ENCODE measurements at regions not wholly inside any gene's neighbourhood (a gene's known extent, or its start where the extent isn't known, plus 50 kb on each side); places are given as distances from the start of the nearest gene placed in this dataset.

DNA sequence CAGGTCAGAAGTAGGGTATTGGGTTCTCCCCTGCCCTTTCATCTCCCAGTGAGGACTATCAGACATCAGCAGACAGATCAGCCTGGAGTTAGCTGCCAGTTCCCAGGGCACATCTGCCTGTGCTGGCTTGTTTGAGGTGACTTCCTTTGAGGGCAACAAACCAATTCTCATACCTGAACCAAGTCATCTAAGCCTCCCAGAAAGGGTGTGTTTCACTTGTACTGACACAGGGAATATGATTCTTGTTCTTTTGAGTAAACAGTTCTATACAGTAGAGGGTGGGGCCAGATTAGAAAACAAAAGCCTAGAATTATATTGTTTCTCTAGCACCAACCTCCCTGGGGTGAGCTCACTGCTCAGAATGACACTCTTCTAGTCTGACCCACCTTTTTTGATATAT, 591.9 kb downstream of the SLC4A3 start:
- intact Hi-C loops (cut with DNase I; ENCODE audit: low total_unique reads), result no loop called here

DNA sequence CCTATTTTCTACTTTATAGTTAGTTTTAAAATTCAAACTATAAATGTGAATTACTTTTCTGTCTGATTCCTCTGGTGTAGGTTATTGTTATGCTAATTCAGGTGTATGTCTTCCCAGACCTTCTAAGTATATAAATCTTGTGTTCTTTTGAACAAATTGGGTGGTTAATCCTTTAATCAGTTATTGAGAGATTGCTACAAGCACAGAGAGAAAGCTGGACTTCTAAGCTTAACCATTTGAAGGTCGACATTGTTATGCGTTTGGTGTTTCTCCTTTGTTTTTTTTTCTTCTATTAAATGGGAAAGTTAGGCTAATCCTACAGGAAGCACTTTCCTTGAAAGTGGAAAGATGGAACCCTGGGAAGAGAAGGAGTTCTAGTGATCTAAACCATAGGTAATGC, 592.6 kb downstream of the SLC4A3 start:
- intact Hi-C loops (cut with DNase I; ENCODE audit: low total_unique reads), result no loop called here
- H3K36me3 ChIP-seq, result no peaks in the 10 kb centered on the region
- H3K27ac ChIP-seq, result no peak overlapping the region
- TF ChIP-seq POLR2A (IDR thresholded peaks at IDR 0.05), result no peak
- TF ChIP-seq POLR2AphosphoS5 (IDR thresholded peaks at IDR 0.05), result no peak
- TF ChIP-seq, protein P1, sequence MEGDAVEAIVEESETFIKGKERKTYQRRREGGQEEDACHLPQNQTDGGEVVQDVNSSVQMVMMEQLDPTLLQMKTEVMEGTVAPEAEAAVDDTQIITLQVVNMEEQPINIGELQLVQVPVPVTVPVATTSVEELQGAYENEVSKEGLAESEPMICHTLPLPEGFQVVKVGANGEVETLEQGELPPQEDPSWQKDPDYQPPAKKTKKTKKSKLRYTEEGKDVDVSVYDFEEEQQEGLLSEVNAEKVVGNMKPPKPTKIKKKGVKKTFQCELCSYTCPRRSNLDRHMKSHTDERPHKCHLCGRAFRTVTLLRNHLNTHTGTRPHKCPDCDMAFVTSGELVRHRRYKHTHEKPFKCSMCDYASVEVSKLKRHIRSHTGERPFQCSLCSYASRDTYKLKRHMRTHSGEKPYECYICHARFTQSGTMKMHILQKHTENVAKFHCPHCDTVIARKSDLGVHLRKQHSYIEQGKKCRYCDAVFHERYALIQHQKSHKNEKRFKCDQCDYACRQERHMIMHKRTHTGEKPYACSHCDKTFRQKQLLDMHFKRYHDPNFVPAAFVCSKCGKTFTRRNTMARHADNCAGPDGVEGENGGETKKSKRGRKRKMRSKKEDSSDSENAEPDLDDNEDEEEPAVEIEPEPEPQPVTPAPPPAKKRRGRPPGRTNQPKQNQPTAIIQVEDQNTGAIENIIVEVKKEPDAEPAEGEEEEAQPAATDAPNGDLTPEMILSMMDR (IDR thresholded peaks at IDR 0.05), result no peak
- no peak for DNase-seq (ENCODE audit: low spot score in 2 of 2)
- no peaks in the 10 kb centered on the region for H3K9me3 ChIP-seq
- no peak overlapping the region for H3K4me3 ChIP-seq
- H3K27me3 ChIP-seq, result no peaks in the 10 kb centered on the region
- H3K4me1 ChIP-seq, result no peaks in the 10 kb centered on the region

More for the DNA sequence above, 591.9 kb downstream of the SLC4A3 start:
- peak in 1 of 2 donors; percentile 37 for DNase-seq (ENCODE audit: low spot score in 2 of 2)
- Histone ChIP-seq H3K4me3 (no peak overlapping the region), H3K4me1 (no peaks in the 10 kb centered on the region), H3K27me3 (no peaks in the 10 kb centered on the region), H3K9me3 (no peaks in the 10 kb centered on the region), H3K36me3 (no peaks in the 10 kb centered on the region), H3K27ac (no peak overlapping the region)
- TF ChIP-seq, protein P1 (IDR thresholded peaks at IDR 0.05), result no peak
- TF ChIP-seq POLR2A (IDR thresholded peaks at IDR 0.05) (no peak), POLR2AphosphoS5 (IDR thresholded peaks at IDR 0.05) (no peak)

GRCh38 chr2:220221992-220222391, 594.6 kb downstream of the SLC4A3 start:
- Histone ChIP-seq H3K9me3 (no peaks in the 10 kb centered on the region), H3K36me3 (no peaks in the 10 kb centered on the region), H3K4me3 (no peak overlapping the region), H3K4me1 (no peaks in the 10 kb centered on the region), H3K27me3 (no peaks in the 10 kb centered on the region), H3K27ac (no peak overlapping the region)
- intact Hi-C loops (cut with DNase I; ENCODE audit: low total_unique reads), result no loop called here
- no peak for DNase-seq (ENCODE audit: low spot score in 2 of 2)
- TF ChIP-seq POLR2AphosphoS5 (IDR thresholded peaks at IDR 0.05) (no peak), POLR2A (IDR thresholded peaks at IDR 0.05) (no peak)
- TF ChIP-seq, protein P1 (IDR thresholded peaks at IDR 0.05), result no peak

DNA sequence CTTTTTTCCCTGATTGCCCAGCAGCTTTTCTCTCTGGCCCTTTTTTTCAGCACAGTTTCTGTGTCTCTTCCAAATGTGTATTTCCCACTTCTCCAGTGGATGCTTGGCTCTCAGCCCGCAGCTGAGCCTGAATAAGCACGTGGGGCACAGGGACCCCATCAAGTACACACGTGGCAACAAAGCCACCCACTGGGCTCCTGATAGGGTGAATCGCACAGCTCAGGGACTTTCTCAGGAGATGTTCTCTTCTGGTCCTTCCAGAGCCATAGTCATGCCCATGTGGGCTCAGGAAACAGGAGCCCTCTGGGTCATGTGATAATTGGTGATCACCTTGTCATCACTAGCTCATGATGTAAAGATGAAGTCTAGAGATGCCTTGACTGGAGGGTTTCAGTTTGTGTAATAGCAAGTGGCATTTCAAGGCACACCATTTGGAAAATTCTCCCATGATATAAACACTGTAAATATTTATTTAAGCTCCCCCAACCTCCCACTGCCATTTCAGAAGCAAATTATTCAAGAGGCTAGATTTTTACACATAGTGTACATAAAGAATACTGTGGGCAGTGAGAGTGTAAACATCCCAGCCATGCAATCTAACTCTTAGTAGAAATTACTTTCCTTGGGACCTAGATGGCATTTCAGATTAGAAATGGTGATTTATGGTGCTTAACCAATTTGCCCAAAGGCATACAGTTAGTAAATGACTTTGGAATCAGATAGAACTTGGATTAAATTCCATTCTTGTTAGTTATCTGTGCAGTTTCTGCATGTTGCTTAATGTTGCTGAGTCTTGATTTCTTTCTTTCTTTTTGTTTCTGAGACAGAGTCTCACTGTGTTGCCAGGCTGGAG, 597.5 kb downstream of the SLC4A3 start:
- TF ChIP-seq POLR2AphosphoS5 (IDR thresholded peaks at IDR 0.05) (no peak), POLR2A (IDR thresholded peaks at IDR 0.05) (no peak)
- TF ChIP-seq, protein P1 (IDR thresholded peaks at IDR 0.05), result no peak
- Histone ChIP-seq H3K9me3 (no peaks in the 10 kb centered on the region), H3K36me3 (no peaks in the 10 kb centered on the region), H3K4me1 (no peaks in the 10 kb centered on the region), H3K4me3 (no peak overlapping the region), H3K27me3 (no peaks in the 10 kb centered on the region), H3K27ac (no peak overlapping the region)
- intact Hi-C loops (cut with DNase I; ENCODE audit: low total_unique reads), result no loop called here
- DNase-seq (ENCODE audit: low spot score in 2 of 2), result no peak

DNA sequence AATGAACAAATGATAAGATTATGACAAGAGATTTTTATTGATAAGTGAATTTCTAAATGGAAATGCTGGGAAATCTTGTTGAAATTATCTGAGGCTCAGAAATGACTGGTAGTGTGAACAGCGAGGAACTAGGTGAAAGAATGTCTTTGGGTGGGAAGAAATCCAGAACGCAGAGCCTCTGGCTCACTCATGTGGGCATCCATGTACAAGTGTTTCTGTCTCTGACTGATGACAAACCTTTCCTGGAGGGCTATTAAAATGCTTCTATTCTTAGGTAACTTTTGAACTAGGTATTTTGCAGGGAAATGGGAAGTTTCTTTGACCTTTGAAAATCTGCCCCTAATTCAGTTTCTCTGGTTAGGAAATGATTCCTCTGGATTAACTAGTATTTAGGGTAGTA, 598.6 kb downstream of the SLC4A3 start:
- Histone ChIP-seq H3K36me3 (no peaks in the 10 kb centered on the region), H3K4me3 (no peak overlapping the region), H3K4me1 (no peaks in the 10 kb centered on the region), H3K27ac (no peak overlapping the region), H3K27me3 (no peaks in the 10 kb centered on the region), H3K9me3 (no peaks in the 10 kb centered on the region)
- no peak for DNase-seq (ENCODE audit: low spot score in 2 of 2)
- TF ChIP-seq POLR2AphosphoS5 (IDR thresholded peaks at IDR 0.05) (no peak), POLR2A (IDR thresholded peaks at IDR 0.05) (no peak)
- TF ChIP-seq, protein P1 (IDR thresholded peaks at IDR 0.05), result no peak
- intact Hi-C loops (cut with DNase I; ENCODE audit: low total_unique reads), result no loop called here

Data from breast epithelium (tissue), 4 donors.